ENCODE measurements at regions not wholly inside any gene's neighbourhood (a gene's known extent, or its start where the extent isn't known, plus 50 kb on each side); places are given as distances from the start of the nearest gene placed in this dataset.

DNA sequence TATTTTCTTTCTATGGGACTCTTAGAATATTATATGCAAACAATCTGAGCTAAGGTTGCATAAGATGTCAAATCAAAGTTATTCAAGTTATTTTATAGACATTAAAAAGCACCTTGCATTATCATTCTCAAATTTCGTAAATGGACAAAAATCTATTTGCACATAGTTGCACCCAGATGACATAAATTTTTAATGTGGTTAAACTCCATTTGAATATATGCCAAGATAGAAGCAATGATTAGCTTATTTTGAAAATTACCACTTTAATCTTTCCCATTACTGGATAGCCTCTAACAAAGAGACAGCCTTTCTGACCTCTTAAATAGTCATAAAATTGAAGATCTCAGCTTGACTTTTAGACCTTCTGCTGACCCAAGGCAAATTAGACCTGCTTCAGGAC is 386.8 kb downstream of the RAPGEF2 start:
- Histone ChIP-seq H3K4me2 (ENCODE audit: insufficient read depth in 1 of 2, low read depth in 2 of 2, low read length in 2 of 2) (no peak overlapping the region), H3K14ac (ENCODE audit: insufficient read length) (no peak overlapping the region), H3K27ac (ENCODE audit: low read depth, low read length) (no peak overlapping the region), H4K20me1 (replicated peaks in 1 of 2; ENCODE audit: control insufficient read depth in 1 of 2, insufficient read depth in 2 of 2, low read length in 2 of 2) (no peaks in the 10 kb centered on the region), H4K8ac (ENCODE audit: extremely low read depth, insufficient read depth, low read length) (no peak overlapping the region), H3K79me1 (ENCODE audit: low read depth, low read length) (no peaks in the 10 kb centered on the region), H2AK5ac (ENCODE audit: low read depth, low read length) (no peak overlapping the region), H3K56ac (replicated peaks; ENCODE audit: insufficient read length, low read depth, low read length) (no peak overlapping the region), H2BK20ac (ENCODE audit: low read length) (no peak overlapping the region), H3K4me1 (replicated peaks in 1 of 4; ENCODE audit: control insufficient read depth in 3 of 4, insufficient read depth in 4 of 4, low read length in 3 of 4) (no peaks in the 10 kb centered on the region), H2BK15ac (ENCODE audit: low read length) (no peak overlapping the region), H3K18ac (ENCODE audit: extremely low read depth, low read length) (no peak overlapping the region), H3K27me3 (replicated peaks in 1 of 4; ENCODE audit: control insufficient read depth in 3 of 4, extremely low read depth in 1 of 4, insufficient read depth in 3 of 4, low read length in 3 of 4) (no peaks in the 10 kb centered on the region), H4K5ac (ENCODE audit: insufficient read length, low read depth, low read length) (no peak overlapping the region), H2AFZ (ENCODE audit: low read length) (no peak overlapping the region), H2BK12ac (ENCODE audit: low read depth, low read length) (no peak overlapping the region), H3K36me3 (ENCODE audit: control insufficient read depth in 2 of 4, insufficient read depth in 4 of 4, low read length in 3 of 4) (no peaks in the 10 kb centered on the region; a peak in 1 of 8 replicates), H3K4ac (replicated peaks; ENCODE audit: insufficient read length, low read depth, low read length) (no peak overlapping the region), H2BK120ac (replicated peaks; ENCODE audit: low read depth, low read length) (no peak overlapping the region), H3K23ac (ENCODE audit: insufficient read length) (no peak overlapping the region), H3K79me2 (ENCODE audit: control insufficient read depth in 1 of 2, insufficient read depth in 2 of 2, low read length in 2 of 2) (no peaks in the 10 kb centered on the region), H3K4me3 (ENCODE audit: extremely low read depth in 1 of 4, insufficient read depth in 2 of 4, low read depth in 3 of 4, low read length in 4 of 4) (no peak overlapping the region), H3K9ac (replicated peaks in 1 of 4; ENCODE audit: extremely low read depth in 1 of 4, low read depth in 3 of 4, low read length in 3 of 4) (no peak overlapping the region), H3K9me3 (ENCODE audit: insufficient read depth in 2 of 2, low read depth in 1 of 2, low read length in 1 of 2) (peaks cover 29 to 32% of the 10 kb centered on the region in 2 experiments), H4K91ac (replicated peaks; ENCODE audit: insufficient read length, low read length) (no peak overlapping the region), H3K23me2 (ENCODE audit: low read depth, low read length) (no peaks in the 10 kb centered on the region; the same call in 1 of the 2 replicates), H2BK5ac (ENCODE audit: low read depth, low read length) (no peak overlapping the region)
- FAIRE-seq = no peak
- ChIA-PET CTCF (ENCODE audit: partially characterized antibody) (interaction anchor here (0.6 kb wide), 1 partner anchor 340 kb away, joined by 4 read pairs; no protein-coding TSS in a partner anchor), POLR2A (ENCODE audit: partially characterized antibody) (no interaction called here)
- no peak for TF ChIP-seq BCL11A (IDR thresholded peaks at IDR 0.05; ENCODE audit: low read depth in 2 of 2, low read length in 2 of 2)
- no peak for TF ChIP-seq FOSL1 (IDR thresholded peaks at IDR 0.05; ENCODE audit: insufficient read depth, low read depth, low read length)
- no peak for TF ChIP-seq RAD21 (IDR thresholded peaks at IDR 0.05 in 1 of 2, conservative IDR thresholded peaks at IDR 0.05 in 1 of 2; ENCODE audit: low read depth in 2 of 2, low read length in 2 of 2)
- TF ChIP-seq SIRT6 (IDR thresholded peaks at IDR 0.05; ENCODE audit: low read length) = no peak
- no peak for TF ChIP-seq EZH2 (IDR thresholded peaks at IDR 0.05; ENCODE audit: low read depth, low read length, severe bottlenecking)
- TF ChIP-seq, protein P1, sequence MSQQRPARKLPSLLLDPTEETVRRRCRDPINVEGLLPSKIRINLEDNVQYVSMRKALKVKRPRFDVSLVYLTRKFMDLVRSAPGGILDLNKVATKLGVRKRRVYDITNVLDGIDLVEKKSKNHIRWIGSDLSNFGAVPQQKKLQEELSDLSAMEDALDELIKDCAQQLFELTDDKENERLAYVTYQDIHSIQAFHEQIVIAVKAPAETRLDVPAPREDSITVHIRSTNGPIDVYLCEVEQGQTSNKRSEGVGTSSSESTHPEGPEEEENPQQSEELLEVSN (IDR thresholded peaks at IDR 0.05) = no peak
- TF ChIP-seq CEBPB (IDR thresholded peaks at IDR 0.05; ENCODE audit: low read depth, low read length) = no peak
- no peak for TF ChIP-seq HDAC2 (IDR thresholded peaks at IDR 0.05; ENCODE audit: borderline replicate concordance in 1 of 2, low read depth in 2 of 2, low read length in 2 of 2)
- no peak for TF ChIP-seq GTF2F1 (IDR thresholded peaks at IDR 0.05; ENCODE audit: borderline replicate concordance, low read depth, low read length)
- no peak for TF ChIP-seq BACH1 (IDR thresholded peaks at IDR 0.05; ENCODE audit: low read length)
- 84% methylated on average over 1 of the region's 1 CpG; no CpG with 5 or more reads in 1 of the 2 experiments for WGBS, 2 experiments (ENCODE audit: extremely low coverage in 1 of 2, insufficient coverage in 1 of 2, insufficient read length in 1 of 2, insufficient replicate concordance in 2 of 2, low coverage in 1 of 2, low lambda C conversion rate in 2 of 2, missing lambda C conversion rate in 1 of 2)
- no peak for DNase-seq (ENCODE audit: low read depth in 1 of 2, low spot score in 2 of 2)

All from H1 (cell line).